Skeletal muscle cell (primary cell): ENCODE measurements at regions not wholly inside any gene's neighbourhood (a gene's known extent, or its start where the extent isn't known, plus 50 kb on each side); places are given as distances from the start of the nearest gene placed in this dataset.

Experiments used
- DNase-seq: peaks from one replicate; pipeline ENCODE4 v3.0.0-alpha.2; 2010; ENCODE audit warnings: low read depth
- H3K4me3 ChIP-seq: 2 replicates; pipeline ENCODE4 v1.5.1; 2011; ENCODE audit warnings: low read depth, mild to moderate bottlenecking, control low read depth, low read length, moderate library complexity

DNA sequence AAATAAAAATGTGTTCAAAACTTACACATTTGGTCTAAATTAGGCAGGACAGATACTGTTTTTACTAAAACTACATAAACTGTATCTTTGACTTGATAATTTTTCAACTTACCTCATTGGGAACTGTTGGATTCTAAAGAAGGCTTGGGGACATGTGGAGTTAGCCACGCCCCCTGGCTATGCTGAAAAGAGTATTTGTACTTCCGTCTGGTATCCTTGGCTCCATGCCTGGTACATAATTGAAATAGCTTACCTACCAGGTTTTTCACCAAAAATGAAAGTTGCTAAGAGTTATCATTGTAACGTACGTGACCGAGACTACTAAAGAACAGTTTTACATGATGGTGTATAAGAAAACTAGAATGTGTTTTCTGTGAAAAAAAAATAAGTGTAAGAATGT, 604.8 kb upstream of the IGFBP3 start:
- no peak for DNase-seq
- no peak overlapping the region for H3K4me3 ChIP-seq

DNA sequence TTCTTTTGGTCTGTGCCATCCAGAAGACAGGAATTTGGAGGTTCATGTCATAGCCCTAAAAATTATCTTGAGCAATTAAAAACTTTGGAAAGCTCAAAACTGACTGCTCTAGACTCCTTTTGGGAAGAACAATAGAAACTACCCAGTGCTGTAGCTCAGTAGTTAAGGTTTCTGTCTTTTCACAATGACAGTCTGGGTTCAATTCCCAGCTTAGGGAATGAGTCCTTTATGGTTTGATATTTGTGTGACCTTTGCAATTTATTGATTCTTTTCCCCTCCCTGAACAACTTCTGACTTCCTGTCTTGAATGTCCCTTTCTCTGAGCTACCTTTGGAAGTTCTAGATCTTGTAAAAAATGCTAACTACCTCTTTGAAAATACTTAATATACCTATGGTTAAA, 603.3 kb upstream of the IGFBP3 start:
- DNase-seq = no peak
- no peak overlapping the region for H3K4me3 ChIP-seq

DNA sequence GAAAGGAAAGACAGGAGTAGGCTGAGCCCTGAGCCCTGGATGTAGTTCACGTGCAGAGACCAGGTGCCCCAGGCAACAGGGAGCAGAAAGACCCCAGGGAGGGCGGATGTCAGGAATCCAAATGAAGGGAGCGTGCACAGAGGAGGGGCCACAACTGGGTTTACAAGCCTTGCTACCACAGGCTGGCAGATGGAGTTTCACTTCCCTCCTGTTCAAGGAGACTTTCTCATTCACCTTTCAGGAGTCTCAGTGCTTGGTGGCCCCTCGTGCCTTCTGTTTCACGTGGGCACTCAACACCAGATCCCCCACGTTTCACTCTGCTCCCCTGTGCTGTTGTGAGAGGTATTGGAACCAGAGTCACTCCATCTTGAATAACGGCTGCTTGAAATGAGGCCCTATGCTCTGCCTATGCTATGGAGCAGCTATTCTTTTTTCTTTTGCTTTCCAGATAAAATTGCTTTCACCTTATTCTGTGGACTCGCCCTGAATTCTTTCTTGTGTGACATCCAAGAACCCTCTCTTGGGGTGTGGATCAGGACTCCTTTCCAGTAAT, 601.4 kb upstream of the IGFBP3 start:
- no peak overlapping the region for H3K4me3 ChIP-seq
- no peak for DNase-seq

DNA sequence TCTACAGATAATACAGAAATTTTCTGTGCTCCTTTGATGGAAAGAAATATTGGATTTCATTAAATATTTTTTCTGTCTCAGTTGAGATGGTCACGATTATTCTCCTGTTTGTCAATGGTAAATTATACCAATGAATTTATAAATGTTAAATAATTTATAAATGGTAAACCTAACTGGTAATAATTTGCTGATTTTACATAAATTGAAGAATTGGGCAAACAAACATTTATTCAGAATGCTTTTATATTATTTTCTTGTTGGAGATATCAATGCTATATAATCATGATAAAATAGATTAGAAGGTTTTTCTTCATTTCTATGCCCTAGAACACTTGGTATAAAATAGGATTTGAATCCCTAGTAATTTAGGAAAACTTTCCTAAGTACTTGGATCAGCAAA, 597.6 kb upstream of the IGFBP3 start:
- H3K4me3 ChIP-seq = no peak overlapping the region
- no peak for DNase-seq

DNA sequence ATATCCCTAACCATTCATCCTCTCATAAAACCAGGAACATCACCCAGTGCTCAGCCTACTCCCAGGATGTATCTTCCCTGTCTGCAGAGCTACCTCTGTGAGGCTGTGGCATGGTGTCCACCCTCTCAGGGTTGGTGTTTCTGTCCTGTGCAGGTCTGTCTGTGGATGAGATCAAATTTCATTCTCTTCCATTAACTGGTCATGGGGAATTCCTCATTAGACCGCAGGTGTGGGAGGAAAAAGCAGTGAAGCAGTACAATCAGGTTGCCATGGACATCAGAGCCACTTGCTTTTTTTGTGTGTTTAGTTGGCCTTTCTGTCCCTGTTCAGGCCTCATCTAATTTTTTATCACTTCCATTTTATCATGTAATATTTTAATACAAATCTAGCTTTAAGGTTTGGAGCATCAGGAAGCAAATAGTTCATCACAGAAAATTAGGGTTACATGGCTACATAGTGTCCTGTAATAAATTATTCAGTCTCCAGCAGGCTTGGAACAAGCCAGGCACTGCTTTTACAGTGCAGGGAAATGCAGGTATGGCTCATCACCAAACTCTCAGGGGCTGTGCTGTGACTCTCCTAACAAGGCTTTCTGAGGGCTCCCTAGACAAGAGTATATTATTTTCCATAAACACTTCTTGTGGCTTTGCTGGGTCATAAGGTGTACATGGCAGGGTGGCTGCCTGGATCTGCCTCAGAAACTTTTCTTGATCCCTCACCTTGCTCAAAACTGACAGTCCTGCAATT, 594.9 kb upstream of the IGFBP3 start:
- H3K4me3 ChIP-seq = no peak overlapping the region
- DNase-seq = no peak

DNA sequence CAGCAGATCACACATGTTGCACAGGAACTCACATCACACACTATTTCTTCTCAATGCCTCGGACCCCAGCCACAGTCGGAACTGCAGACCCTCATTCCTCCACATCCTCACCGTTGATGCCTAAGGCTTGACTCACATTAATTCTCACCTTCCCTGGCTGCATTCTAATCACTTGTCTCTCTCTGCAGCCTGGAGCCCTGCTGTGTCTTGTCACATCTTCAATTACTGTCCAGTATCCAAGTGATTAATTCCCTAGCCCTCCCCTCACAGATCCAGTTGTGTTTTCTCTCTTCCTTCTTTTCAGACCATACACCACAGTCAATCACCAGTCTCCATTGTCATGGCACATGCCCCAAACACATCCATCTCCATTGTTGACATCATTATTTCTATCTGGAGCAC, 592.4 kb upstream of the IGFBP3 start:
- DNase-seq = no peak
- H3K4me3 ChIP-seq = no peak overlapping the region

DNA sequence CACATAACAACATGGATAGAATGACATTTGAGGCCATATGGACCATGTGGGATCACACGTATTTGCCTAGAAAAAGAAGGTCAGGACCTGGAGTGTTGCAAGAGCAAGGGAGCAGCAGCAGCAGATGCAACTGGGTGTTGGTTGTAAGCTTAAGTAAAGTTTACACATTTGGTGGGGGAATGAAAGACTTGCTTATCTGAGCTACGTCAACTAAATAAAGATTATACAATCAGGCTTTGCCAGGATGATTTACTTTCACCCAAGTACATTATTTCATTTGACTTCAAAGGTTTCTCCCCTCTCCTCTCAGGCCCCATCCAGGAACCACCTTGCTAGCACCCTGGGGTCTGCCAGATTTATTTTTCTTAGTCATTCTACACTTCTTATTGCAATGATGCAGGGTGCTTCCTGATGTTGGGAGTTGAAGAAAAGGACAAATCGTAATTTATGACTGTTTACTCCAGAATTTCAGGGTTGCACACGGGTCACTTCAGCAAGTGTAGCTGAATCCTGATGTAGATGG, 591.9 kb upstream of the IGFBP3 start:
- no peak overlapping the region for H3K4me3 ChIP-seq
- DNase-seq = peak; percentile 17

DNA sequence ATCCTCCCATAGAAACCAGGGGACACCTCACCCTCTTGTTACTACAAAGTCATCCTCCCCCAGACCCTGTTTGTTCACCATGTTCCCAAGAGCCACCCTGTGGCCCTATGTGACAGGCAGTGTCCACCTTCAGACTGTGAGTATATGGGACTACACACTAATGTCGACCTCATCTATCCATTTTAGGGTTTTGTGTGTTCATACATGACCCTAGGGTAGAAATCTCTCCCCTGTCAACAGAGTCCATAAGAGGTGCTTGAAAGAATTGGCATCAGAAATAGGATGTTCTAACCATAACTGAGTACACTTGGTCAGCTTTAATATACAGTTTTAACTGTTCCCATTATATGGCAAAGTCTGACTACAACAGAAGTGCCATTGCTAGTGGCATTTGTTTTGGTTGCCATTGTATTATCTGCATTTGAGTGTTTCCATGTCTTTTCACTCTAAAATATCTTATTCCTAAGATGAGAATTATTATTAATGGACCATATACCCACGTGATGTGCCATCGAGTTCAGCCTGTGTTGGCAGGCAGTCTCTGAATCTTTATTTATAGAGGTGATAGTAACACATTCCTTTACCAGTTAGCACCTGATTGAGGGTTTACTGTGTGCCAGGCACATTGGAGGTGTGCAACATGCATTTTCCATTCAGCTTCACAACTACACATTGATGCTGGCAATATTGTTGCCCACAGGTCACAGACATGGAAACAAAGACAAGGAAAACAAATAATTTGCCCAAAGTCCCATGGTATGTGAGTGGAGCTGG, 590.6 kb upstream of the IGFBP3 start:
- no peak for DNase-seq
- H3K4me3 ChIP-seq = no peak overlapping the region

DNA sequence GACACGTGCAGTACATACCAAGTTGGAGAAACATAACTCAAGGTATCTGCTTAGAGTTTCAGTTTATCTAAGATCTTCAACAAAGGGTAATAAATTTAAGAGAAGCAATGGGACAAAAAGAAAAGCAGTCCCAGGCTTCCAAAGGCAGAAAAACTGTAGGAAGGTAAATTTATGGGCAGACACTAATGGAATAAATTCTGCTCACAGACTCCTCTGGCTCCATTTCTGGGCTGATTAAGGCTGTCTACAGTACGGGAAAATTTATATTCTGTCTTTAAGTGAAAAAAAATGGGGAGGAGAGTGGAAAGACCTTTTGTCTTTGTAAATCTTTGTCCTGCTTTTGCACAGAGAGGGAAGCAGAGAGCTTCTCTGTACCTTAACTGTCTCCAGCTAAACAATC, 587.5 kb upstream of the IGFBP3 start:
- no peak overlapping the region for H3K4me3 ChIP-seq
- no peak for DNase-seq

DNA sequence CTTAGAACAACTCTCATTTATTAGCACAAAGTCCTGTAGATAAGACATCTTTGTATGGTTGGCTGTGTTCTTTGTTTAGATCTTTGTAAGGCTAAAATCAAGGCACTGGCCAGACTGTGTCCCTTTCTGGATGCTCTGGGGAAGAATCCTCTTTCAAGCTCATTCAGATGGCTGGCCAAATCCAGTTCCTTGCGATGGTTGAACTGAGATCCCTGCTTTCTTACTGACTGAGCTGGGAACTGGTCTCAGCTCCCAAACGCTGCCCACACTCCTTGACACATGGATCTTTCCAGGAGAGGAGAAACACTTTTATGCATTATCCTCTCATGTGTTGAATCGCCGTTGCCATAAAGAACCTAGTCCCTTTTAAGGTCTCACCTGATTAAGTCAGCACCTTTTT, 586.5 kb upstream of the IGFBP3 start:
- DNase-seq = no peak
- no peak overlapping the region for H3K4me3 ChIP-seq

DNA sequence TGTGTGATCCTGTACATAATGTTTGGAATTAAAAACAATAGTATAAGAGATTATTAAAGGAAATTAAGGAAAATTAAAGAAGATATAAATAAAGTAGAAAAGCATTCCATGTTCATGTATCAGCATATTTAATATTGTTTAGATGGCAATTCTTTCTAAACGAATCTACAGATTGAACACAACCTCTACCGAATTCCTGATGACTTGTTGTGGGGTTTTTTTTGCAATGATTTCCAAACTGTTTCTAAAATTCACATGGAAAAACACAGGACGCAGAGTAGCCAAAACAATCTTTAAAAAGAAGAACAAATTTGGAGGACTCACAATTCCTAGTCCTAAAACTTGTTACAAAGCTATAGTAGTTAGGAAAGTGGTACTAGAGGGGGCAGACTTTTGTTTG, 573.4 kb upstream of the IGFBP3 start:
- no peak for DNase-seq
- no peak overlapping the region for H3K4me3 ChIP-seq

DNA sequence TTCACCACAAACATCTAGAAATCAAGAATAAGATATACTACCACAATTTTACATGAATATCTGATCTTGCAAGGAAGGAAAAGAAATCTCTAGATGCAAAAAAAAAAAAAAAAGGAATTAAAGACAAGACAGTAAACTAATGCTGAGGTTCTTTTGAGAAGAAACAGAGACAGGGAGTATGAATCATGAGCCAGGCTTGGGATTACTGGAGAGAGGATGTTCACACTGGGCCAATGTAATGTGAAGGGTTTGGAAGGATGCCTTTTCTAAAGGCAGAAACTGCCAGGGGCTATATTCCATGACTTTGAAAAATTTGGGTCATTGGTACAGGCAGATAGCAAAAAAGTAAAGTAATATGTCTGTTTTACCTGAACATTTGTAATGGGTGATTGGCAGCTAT, 573.0 kb upstream of the IGFBP3 start:
- peak; percentile 45 for DNase-seq
- H3K4me3 ChIP-seq = no peak overlapping the region

DNA sequence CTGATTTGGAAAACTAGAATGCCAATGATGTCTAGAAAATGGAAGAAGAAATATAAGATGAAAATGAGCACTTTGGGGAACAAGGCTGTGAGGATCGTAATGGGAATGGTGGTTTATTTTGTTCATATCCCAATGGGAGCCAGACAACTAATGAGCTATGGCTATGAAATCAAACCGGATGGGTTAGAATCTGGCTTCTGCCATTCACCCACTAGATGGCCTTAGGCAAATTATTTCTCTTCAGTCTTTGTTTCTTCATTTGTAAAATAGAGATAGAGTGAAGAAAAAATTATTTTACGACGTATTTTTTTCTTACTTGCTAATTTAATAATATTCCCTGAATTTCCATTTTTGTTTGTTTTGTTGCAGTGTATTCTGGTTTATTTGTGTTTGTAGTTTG, 572.1 kb upstream of the IGFBP3 start:
- DNase-seq = no peak
- H3K4me3 ChIP-seq = no peak overlapping the region

DNA sequence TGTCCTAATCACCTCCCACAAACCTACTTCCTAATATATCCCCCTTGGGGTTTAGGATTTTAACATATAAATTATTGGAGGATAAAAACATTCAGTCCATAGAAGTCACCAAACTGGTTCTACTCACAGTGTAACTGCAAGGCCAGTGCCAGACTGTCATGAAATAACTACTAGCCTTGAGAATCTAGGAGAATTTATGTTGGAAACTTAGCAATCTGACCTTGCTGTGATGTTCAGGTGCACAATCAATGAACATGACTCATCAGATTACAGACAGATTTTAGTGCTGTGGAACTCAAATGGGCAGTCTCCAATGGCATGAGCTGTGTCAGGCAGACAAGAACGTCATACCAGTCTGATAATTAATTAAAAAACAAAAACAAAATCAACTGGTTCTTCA, 571.4 kb upstream of the IGFBP3 start:
- H3K4me3 ChIP-seq = no peak overlapping the region
- DNase-seq = no peak

DNA sequence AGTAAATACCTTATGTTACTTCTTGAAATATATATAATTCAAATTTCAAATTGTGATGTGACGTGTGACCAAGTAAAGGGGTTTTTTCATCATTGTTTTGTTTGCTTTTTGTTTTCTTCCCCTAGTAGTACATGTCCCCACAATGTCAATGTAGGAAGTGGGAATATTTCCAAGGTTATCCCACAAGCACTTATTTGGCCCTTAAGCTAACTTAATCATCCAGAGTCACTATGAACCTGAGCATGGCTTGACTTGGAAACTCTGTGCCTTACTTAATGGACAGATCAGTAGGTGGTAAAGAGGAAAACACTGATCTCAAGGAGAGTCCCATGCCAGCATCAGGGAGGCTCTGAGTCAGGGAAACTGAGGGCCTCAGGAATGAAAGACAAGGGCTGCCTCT, 569.3 kb upstream of the IGFBP3 start:
- no peak for DNase-seq
- H3K4me3 ChIP-seq = no peak overlapping the region

DNA sequence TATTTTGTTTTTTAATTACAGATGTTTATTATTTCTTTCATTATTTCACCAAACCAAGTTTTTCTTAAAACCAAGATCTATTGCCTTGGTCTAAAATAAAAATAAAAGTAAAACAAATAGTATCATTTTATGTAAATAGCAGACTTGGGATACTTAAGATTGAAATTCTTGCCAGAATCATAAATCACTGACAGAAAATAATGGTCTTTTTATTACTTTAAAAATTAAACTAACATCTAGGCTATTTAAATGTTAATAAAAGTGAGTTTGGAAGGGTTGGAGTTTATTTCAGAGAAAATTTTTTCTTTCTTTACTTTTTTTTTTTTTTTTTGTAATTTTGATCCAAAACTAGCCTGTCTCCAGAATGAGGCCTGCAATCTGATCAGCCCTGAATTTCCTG, 568.0 kb upstream of the IGFBP3 start:
- no peak overlapping the region for H3K4me3 ChIP-seq
- no peak for DNase-seq

DNA sequence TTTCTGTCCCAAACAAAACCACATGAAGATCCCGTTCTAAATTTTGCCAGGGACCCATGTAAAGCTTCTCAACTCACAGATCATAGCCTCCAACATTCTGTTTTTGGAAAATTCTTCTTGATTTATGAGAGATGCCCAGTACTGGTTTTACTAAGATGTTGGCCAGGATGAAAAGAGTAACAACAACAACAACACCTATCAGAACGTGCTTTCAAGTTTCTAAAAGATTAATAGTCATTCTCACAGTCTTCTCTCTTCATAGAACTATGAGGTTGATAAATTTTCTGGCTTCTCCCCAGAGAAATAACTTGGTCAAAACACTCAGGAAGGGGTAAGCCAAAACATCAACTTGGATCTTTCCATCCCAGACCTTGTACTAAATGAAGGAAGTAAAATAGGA, 567.5 kb upstream of the IGFBP3 start:
- H3K4me3 ChIP-seq = no peak overlapping the region
- no peak for DNase-seq

DNA sequence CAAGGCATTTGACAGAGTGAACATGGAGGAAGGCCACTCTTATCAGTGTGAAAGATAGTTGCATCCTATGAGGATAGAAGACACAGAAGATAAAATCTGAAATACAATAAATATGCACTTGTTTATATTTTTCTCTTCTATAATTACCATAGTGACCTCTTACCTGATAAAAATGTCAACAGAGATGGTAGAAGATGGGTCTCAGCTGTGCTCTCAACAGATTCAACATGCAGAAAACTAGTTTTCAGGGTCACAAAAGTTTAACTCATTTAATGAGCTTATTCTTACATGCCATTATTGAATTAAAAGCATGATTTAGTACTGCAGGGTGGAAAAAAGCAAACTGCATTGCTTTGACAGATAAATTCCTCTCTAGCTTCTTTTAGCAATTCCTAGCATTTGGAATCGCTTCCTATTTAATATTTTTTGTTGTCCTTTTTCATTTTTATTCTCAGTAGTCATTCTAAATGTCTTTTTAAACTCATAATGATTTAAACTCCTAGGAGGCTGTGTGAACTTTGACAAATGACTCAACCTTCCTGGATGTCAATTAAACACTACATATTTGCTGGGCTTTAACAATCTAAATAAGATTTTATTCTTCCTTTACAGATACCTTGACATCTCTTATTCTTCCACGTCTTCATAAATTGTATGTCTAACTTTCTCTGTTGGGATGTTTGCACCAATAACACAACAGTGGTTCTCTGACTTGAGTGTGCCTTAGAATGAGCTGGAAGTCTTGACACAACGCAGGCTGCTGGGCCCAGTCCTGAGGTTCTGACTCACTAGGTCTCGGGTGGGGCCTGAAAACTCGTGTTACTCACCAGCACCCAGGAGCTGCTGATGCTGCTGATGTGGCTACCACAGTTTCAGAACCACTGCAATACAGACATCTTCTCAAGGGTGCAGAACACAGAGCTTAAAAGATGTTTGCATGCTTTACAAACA, 565.5 kb upstream of the IGFBP3 start:
- H3K4me3 ChIP-seq = no peak overlapping the region
- DNase-seq = peak; percentile 36

DNA sequence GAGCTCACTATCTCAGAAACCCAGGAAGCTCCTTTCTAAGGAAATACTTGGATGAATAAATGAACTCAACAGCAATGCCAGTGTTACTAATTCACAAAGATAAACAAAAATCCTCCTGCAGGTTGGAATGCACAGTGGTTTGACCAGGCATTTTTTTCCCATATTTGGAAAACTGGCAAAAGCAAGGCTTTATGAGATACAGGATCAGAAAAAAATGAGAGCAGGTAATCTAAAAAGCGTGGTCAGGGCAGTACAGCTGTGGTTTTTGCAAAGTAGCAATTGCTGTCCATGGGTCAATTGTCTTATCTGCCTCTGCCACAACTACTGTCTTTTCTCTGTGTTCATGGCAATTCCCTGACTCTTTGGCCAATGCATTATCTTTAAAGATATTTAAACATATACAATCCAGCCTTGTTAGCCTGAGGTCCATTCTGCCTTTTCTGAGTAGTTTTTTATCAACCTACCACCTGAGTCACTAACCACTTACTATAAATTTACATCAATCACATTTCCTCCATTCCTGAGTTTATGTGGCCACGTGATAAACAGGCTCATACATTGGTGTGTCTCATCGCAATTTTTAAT, 564.5 kb upstream of the IGFBP3 start:
- no peak overlapping the region for H3K4me3 ChIP-seq
- no peak for DNase-seq
